SK-N-SH (cell line): ENCODE measurements at regions not wholly inside any gene's neighbourhood (a gene's known extent, or its start where the extent isn't known, plus 50 kb on each side); places are given as distances from the start of the nearest gene placed in this dataset.

Experiments used
- EZH2phosphoT487 ChIP-seq: fragments of 200-600 bp; sonication (generic); IDR thresholded peaks from 2 replicates; pipeline ENCODE4 v1.6.1; 2017; ENCODE audit warnings: low read depth, mixed run types, mild to moderate bottlenecking, antibody characterized with exemption, moderate library complexity, borderline replicate concordance
- REST ChIP-seq: IDR thresholded peaks from 2 replicates; pipeline ENCODE4 v1.6.1; 2012; ENCODE audit warnings: mild to moderate bottlenecking, low read depth, low read length, moderate library complexity
- TF ChIP-seq, protein P1 (sequence below): fragments of 200-600 bp; sonication (generic); IDR thresholded peaks from 2 replicates; pipeline ENCODE4 v1.6.1; 2017; ENCODE audit warnings: antibody characterized with exemption, mild to moderate bottlenecking, moderate library complexity

DNA sequence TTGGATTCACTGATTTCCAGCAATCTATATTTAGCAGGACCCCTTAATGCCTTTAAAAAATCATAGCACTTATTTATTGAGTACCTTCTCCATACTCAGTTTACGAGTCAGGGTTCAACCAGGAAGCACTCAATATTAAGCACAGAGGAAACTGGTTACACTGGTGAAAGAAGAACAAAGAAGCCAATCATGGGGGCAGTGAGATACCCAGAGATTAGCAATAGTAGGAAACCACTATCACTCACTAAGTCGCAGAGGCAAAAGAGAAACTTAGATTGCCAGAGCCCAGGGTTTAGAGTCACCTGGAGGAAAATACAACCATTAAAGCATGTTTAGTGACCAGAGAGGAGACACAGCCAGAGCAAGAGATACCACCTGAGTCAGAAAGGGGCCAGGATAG is 670.5 kb upstream of the USP24 start:
- TF ChIP-seq, protein P1, sequence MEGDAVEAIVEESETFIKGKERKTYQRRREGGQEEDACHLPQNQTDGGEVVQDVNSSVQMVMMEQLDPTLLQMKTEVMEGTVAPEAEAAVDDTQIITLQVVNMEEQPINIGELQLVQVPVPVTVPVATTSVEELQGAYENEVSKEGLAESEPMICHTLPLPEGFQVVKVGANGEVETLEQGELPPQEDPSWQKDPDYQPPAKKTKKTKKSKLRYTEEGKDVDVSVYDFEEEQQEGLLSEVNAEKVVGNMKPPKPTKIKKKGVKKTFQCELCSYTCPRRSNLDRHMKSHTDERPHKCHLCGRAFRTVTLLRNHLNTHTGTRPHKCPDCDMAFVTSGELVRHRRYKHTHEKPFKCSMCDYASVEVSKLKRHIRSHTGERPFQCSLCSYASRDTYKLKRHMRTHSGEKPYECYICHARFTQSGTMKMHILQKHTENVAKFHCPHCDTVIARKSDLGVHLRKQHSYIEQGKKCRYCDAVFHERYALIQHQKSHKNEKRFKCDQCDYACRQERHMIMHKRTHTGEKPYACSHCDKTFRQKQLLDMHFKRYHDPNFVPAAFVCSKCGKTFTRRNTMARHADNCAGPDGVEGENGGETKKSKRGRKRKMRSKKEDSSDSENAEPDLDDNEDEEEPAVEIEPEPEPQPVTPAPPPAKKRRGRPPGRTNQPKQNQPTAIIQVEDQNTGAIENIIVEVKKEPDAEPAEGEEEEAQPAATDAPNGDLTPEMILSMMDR = no peak
- TF ChIP-seq REST (no peak), EZH2phosphoT487 (no peak)
